ENCODE measurements at regions not wholly inside any gene's neighbourhood (a gene's known extent, or its start where the extent isn't known, plus 50 kb on each side); places are given as distances from the start of the nearest gene placed in this dataset.
"Not testable (repeated sequence)": the region's sequence is repeated elsewhere in the genome, so short reads cannot be mapped to it uniquely, and the experiment has no call there.

DNA sequence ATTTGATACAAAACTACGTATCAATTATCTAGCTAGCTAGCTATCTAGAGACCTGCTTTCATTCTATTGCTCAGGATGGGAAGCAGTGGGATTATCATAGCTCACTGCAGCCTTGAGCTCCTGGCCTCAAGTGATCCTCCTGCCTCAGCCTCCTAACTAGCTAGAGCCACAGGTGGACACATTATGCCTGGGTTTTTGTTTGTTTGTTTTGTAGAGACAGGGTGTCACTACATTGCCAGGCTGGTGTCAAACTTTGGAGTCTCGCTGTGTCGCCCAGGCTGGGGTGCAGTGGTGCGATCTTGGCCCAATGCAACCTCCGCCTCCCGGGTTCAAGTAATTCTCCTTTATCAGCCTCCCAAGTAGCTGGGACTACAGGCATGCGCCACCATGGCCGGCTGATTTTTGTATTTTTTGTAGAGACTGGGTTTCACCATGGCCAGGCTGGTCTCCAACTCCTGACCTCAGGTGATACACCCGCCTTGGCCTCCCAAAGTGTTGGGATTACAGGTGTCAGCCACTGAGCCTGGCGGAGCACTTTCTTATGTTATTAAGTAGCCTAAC, 122.5 kb upstream of the FBXO28 start:
- ATAC-seq (ENCODE audit: low read depth); H3K4me1 Mint-ChIP-seq; H3K9me3 Mint-ChIP-seq; H3K36me3 Mint-ChIP-seq; DNase-seq (ENCODE audit: low spot score in 2 of 2); H3K4me3 Mint-ChIP-seq; H3K27me3 Mint-ChIP-seq: not testable (repeated sequence)
- H3K27ac Mint-ChIP-seq, result peak overlapping the region; percentile 45

DNA sequence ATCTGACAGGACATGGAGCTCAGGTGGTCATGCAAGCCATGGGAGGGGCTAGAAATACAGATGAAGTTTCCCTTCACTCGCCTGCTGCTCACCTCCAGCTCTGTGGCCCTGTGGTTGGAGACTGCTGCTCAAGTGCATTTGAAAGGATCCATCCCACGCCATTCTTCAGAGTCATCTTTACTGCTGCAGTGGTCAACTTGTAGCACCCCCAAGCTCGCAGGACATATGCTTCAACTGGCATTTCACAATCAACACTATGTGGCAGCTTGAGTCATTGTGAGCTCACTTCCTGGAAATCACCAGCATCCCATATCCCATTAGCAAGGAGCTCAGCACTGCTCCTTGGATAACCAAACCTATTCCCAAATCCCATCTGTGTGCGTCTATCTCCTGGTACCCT, 116.2 kb upstream of the TP53BP2 start:
- H3K27me3 Mint-ChIP-seq; H3K36me3 Mint-ChIP-seq; ATAC-seq (ENCODE audit: low read depth); DNase-seq (ENCODE audit: low spot score in 2 of 2); H3K4me3 Mint-ChIP-seq; H3K4me1 Mint-ChIP-seq; H3K9me3 Mint-ChIP-seq; H3K27ac Mint-ChIP-seq: not testable (repeated sequence)

DNA sequence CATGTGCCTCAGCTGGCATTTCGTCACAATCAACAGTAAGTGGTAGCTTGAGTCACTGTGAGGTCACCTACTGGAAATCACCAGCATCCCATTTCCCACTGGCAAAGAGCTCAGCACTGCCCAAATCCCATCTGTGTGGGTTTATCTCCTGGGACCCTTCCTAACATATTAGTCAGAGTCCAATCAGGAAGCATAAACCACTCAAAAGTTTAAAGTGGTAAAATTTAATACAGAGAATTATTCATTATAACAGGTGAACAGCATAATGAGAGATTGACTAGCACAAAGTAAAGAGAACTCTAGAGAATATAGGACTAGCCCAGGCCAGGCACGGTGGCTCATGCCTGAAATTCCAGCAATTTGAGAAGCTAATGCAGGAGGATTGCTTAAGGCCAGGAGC, 107.1 kb upstream of the TP53BP2 start:
- not testable (repeated sequence) for H3K9me3 Mint-ChIP-seq; DNase-seq (ENCODE audit: low spot score in 2 of 2)

DNA sequence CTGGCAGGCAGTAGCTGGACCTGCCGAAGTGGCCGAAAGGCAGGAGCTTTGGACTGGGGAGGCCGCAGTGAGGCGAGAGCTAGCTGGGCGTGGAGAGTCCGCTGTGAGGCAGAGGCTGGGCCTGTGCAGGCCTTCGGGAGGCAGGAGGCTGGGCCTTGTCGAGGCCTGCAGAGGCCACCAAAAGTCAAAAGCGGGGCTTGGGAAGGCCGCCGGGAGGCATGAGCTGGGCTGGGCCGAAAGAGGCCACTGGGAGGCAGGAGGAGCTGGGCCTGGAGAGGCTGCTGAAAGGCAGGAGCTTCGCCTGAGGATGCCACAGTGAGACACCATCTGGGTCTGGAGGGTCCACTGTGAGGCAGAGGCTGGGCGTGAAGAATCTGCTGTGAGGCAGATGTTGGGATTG, 105.8 kb upstream of the TP53BP2 start:
- ATAC-seq (ENCODE audit: low read depth); H3K27ac Mint-ChIP-seq; H3K4me1 Mint-ChIP-seq; H3K36me3 Mint-ChIP-seq; H3K9me3 Mint-ChIP-seq; H3K27me3 Mint-ChIP-seq; H3K4me3 Mint-ChIP-seq; DNase-seq (ENCODE audit: low spot score in 2 of 2): not testable (repeated sequence)

More for the DNA sequence above, 107.1 kb upstream of the TP53BP2 start:
- ATAC-seq (ENCODE audit: low read depth); H3K27ac Mint-ChIP-seq; H3K36me3 Mint-ChIP-seq; H3K27me3 Mint-ChIP-seq; H3K4me3 Mint-ChIP-seq; H3K4me1 Mint-ChIP-seq: not testable (repeated sequence)

DNA sequence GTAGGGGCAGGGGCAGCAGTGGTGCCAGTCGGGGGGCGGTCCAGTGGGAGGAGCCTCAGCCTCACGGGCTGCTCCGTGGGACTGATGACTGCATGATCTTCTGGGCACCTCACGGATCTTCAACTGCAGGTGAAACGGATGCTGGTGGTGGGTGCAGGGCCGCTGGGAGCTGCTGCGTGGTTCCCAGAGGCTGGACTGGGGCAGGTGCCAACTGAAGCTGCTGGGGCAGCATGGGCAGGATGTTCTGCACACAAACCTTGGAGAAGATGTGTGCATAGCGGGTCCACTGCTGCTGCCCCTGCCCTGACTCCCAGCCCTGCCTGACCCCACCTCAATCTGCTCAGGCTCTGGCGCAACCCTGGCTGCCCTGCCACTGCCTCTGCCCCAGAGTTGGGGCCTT, 104.2 kb upstream of the TP53BP2 start:
- H3K36me3 Mint-ChIP-seq; H3K4me3 Mint-ChIP-seq; DNase-seq (ENCODE audit: low spot score in 2 of 2); ATAC-seq (ENCODE audit: low read depth); H3K4me1 Mint-ChIP-seq; H3K9me3 Mint-ChIP-seq; H3K27ac Mint-ChIP-seq; H3K27me3 Mint-ChIP-seq: not testable (repeated sequence)

DNA sequence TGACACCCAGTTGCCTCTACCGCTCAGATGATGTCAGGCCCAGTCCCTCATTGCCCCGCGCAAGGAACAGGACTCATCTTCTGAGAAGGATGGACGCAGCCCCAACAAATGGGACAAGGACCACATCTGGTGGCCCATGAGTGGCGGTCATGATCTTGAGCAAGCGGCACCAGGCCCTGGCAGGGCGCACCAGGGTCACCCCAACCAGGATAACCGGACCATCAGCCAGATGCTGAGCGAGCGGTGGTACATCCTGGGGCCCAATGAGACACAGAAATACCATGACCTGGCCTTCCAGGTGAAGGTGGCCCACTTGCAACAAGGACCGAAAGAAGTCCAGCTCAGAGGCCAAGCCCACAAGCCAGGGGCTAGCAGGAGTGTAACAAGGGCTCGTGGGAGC, 102.3 kb upstream of the TP53BP2 start:
- not testable (repeated sequence) for H3K27ac Mint-ChIP-seq; H3K9me3 Mint-ChIP-seq; DNase-seq (ENCODE audit: low spot score in 2 of 2); H3K36me3 Mint-ChIP-seq; H3K27me3 Mint-ChIP-seq; ATAC-seq (ENCODE audit: low read depth); H3K4me3 Mint-ChIP-seq; H3K4me1 Mint-ChIP-seq

DNA sequence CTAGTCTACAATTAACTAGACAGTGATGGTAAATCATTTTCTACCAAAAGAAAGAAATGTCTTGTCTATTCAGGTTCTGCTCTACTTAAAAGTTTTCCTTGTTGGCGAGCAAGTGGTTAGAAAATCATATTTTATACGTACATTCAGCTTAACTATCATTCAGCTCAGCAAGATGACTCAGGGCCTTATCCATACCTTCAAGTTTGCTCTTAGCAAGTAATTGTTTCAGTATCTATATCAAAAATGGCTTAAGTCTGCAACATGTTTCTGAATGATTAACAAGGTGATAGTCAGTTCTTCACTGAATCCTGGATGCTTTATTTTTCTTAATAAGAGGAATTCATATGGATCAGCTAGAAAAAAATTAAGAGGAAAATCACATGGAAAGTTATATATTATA, 90.8 kb upstream of the TP53BP2 start:
- ATAC-seq (ENCODE audit: low read depth); H3K27me3 Mint-ChIP-seq: not testable (repeated sequence)

DNA sequence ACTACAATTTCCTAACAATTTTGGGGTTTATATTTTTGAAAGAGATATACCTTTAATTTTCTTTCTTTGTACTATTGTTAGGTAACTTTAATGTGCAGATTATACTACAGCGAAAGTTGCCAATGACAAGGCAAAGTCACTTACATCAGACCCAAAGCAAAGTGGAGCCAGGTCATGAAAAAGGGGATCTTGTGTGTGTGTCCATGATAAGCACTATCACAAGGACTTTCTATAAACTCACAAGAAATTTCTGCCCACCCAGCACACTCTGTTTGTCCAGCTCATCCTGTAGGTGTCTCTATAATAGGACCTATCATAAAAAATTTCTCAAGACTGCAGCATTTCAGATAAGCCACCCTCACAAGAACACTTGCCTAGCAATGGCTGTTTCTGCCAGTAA, 85.7 kb upstream of the TP53BP2 start:
- not testable (repeated sequence) for H3K4me1 Mint-ChIP-seq; H3K4me3 Mint-ChIP-seq; H3K27ac Mint-ChIP-seq; H3K27me3 Mint-ChIP-seq; ATAC-seq (ENCODE audit: low read depth); H3K36me3 Mint-ChIP-seq; DNase-seq (ENCODE audit: low spot score in 2 of 2); H3K9me3 Mint-ChIP-seq

More for the DNA sequence above, 90.8 kb upstream of the TP53BP2 start:
- not testable (repeated sequence) for H3K9me3 Mint-ChIP-seq; H3K4me1 Mint-ChIP-seq; H3K4me3 Mint-ChIP-seq; DNase-seq (ENCODE audit: low spot score in 2 of 2); H3K27ac Mint-ChIP-seq; H3K36me3 Mint-ChIP-seq

DNA sequence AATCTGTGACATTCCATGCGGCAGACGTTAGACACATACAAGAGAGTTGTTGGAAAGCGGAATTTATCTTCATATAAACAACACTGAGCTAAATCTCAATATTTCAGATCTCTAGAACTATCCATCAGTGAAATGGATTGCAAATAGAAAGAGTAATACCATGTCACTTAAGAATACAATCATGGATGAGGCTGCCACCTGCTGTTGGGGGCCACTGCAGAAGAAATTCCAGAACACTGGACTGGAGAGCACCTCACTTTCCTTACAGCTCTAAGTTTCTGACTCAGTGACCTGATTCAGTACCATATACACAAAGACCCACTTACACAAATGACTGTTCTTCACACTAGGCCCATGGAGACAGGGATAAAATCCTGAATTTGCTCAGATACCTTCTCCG, 75.1 kb upstream of the TP53BP2 start:
- H3K4me1 Mint-ChIP-seq; DNase-seq (ENCODE audit: low spot score in 2 of 2); H3K9me3 Mint-ChIP-seq; H3K27me3 Mint-ChIP-seq; H3K36me3 Mint-ChIP-seq; H3K4me3 Mint-ChIP-seq; H3K27ac Mint-ChIP-seq; ATAC-seq (ENCODE audit: low read depth): not testable (repeated sequence)

DNA sequence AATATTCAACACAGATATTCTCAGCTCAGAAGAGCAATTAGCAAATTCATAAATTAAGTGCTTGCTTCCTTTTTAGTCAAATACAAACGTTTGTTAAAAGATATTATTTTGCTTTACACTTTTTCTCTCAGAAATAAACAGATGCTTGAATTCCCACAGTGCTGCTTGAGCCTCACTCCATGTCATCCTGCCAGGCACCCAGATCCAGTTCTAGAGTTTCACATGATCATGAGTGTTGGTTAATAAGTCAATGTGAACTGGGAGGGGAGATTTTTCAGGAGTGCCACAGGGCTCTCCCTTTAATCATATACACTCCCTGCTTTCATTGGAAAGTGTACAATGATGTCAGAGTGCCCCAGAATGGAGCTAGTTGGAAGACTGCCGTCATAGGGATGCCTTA, 69.7 kb upstream of the TP53BP2 start:
- not testable (repeated sequence) for H3K36me3 Mint-ChIP-seq; H3K9me3 Mint-ChIP-seq; ATAC-seq (ENCODE audit: low read depth); H3K27me3 Mint-ChIP-seq; H3K4me3 Mint-ChIP-seq; DNase-seq (ENCODE audit: low spot score in 2 of 2); H3K4me1 Mint-ChIP-seq; H3K27ac Mint-ChIP-seq

DNA sequence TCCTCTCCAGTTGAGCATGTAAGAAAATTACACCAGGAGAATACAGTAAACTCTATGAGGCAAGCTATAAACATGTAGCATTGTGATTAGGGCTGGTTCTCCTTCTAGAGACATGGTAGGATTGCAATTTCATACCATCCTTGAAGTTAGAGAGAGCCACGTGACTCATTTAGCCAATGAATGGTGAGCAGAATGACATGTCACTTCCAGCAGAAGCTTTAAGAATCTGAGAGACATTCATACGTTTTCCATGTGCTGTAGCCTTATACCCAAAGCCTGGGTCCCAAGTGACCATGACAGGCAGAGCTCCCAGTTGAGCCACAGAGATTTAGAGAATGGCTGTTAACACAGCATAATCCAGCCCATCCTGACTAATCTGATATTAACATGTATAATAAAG, 68.0 kb upstream of the TP53BP2 start:
- H3K4me3 Mint-ChIP-seq; H3K4me1 Mint-ChIP-seq; H3K9me3 Mint-ChIP-seq; ATAC-seq (ENCODE audit: low read depth); DNase-seq (ENCODE audit: low spot score in 2 of 2); H3K36me3 Mint-ChIP-seq; H3K27me3 Mint-ChIP-seq; H3K27ac Mint-ChIP-seq: not testable (repeated sequence)

DNA sequence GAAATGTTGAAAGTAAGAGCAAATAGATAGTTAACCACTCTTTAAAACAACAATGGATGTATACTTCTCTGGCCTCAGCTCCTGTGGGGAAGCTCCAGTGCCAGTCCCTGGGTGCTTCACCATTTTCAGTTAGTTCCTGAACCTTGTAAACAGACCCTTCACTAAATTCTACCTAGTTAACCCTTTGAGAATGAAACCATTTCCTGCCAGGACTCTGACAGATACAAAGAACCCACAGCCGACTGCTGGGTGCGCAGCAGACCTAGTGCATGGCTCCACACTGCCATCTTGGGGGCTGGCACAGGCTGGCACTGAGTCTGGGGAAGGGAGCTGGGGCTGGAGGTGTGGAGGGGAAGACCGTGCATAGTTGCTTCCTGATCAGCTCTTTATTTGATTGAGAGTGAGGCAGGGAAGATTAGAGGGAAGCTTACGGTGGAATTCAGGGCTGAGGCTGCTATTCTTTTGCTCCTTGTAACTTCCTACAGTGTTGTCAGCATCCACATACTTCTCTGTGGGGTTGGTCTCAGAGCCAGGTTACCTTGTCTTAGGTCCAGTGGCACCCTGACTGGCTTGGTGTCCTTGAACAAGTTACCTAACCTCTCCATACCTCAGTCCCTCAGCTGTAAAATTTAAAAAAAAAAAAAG, 62.3 kb upstream of the TP53BP2 start:
- not testable (repeated sequence) for H3K4me3 Mint-ChIP-seq; ATAC-seq (ENCODE audit: low read depth); H3K27me3 Mint-ChIP-seq; H3K9me3 Mint-ChIP-seq; H3K36me3 Mint-ChIP-seq; H3K4me1 Mint-ChIP-seq; H3K27ac Mint-ChIP-seq
- DNase-seq (ENCODE audit: low spot score in 2 of 2), result peak in 1 of 2 donors; percentile 14

DNA sequence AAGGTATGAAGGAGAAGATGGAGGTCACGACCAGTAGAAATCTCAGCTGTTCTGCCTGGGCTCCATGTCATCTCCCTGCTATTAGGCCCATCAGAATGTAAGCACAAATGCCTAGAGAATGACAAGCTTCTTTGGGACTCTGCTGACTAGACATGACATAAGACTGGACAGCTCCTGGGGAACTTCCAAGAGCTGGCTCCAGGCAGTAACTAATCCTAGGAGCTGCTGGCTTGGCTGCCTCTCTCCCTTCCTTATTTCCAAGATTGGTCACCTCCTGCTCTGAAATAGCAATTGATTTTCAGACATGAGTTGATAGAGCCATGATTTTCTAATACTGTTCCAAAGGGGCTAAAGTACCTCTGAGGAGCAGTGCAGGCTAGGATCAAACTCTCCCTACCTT, 57.5 kb upstream of the TP53BP2 start:
- not testable (repeated sequence) for DNase-seq (ENCODE audit: low spot score in 2 of 2); ATAC-seq (ENCODE audit: low read depth); H3K9me3 Mint-ChIP-seq; H3K27me3 Mint-ChIP-seq; H3K36me3 Mint-ChIP-seq; H3K4me3 Mint-ChIP-seq; H3K27ac Mint-ChIP-seq; H3K4me1 Mint-ChIP-seq

DNA sequence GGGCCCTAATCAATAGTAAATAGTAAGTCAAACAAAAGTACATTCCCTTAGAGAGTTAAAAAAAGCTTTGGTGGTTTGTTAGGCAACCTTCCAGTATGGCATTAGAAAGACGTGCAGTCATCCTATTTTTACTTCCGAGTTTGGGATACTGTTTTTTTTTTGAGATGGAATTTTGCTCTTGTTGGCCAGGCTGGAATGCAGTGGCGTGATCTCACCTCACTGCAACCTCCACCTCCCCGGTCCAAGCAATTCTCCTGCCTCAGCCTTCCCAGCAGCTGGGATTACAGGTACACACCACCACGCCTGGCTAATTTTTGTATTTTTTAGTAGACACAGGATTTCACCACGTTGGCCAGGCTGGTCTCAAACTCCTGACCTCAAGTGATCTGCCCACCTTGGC, 54.0 kb upstream of the TP53BP2 start:
- not testable (repeated sequence) for DNase-seq (ENCODE audit: low spot score in 2 of 2); H3K4me1 Mint-ChIP-seq; H3K27ac Mint-ChIP-seq; H3K9me3 Mint-ChIP-seq; H3K27me3 Mint-ChIP-seq; ATAC-seq (ENCODE audit: low read depth); H3K4me3 Mint-ChIP-seq; H3K36me3 Mint-ChIP-seq

DNA sequence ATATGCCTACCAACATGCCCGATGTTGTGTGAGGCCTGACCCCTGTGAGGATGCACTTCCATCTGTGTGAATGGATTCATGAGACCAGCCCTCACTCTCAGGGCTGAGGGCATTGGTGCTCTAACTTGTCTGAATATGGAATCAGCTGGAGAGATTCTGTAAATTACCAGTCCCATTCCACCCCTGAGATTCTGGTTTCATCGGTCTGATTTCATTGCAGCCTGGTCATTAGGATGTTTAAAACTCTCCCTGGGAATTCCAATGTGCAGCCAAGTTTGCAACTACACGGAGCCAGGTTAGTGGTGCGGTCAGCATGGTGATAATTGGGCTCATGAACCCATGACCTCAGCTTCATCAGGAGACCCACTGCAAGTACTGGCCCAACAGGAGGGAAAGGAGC, 51.4 kb upstream of the TP53BP2 start:
- not testable (repeated sequence) for DNase-seq (ENCODE audit: low spot score in 2 of 2); H3K4me3 Mint-ChIP-seq; H3K27me3 Mint-ChIP-seq; ATAC-seq (ENCODE audit: low read depth); H3K36me3 Mint-ChIP-seq; H3K4me1 Mint-ChIP-seq; H3K27ac Mint-ChIP-seq; H3K9me3 Mint-ChIP-seq
